Tibial nerve (tissue), 4 donors: ENCODE measurements at regions not wholly inside any gene's neighbourhood (a gene's known extent, or its start where the extent isn't known, plus 50 kb on each side); places are given as distances from the start of the nearest gene placed in this dataset.
A peak's percentile ranks its signal among the peaks of the same experiment; 100 is the strongest.

Source experiments
- CTCF ChIP-seq, 5 experiments: fragments of 200-600 bp in 3 of 5; fragments of 450-650 bp in 2 of 5; sonication (generic) in 3 of 5; IDR thresholded peaks; one replicate each; pipeline ENCODE4 v1.5.1; 2016 to 2019; ENCODE audit warnings: antibody characterized with exemption in 5 of 5, mild to moderate bottlenecking in 3 of 5, moderate library complexity in 2 of 5
- EP300 ChIP-seq, 2 donors: sonication (generic); formaldehyde crosslinking; IDR thresholded peaks; one replicate each; pipeline ENCODE4 v1.6.1; 2017; ENCODE audit warnings: antibody characterized with exemption in 2 of 2, mild to moderate bottlenecking in 1 of 2
- POLR2A ChIP-seq, 2 donors: fragments of 450-650 bp; IDR thresholded peaks; one replicate each; pipeline ENCODE4 v1.6.1; 2017; ENCODE audit warnings: antibody characterized with exemption in 2 of 2, mild to moderate bottlenecking in 2 of 2, moderate library complexity in 2 of 2

- TF ChIP-seq CTCF (IDR thresholded peaks at IDR 0.05) (no peak), POLR2A (IDR thresholded peaks at IDR 0.05) (no peak), EP300 (IDR thresholded peaks at IDR 0.05) (peak in 1 of 2 donors; percentile 26)
Observed at GRCh38 chr11:100632941-100633452, 54.1 kb upstream of the ARHGAP42 start.
